Medulla oblongata (tissue), 1 donor: ENCODE measurements at regions not wholly inside any gene's neighbourhood (a gene's known extent, or its start where the extent isn't known, plus 50 kb on each side); places are given as distances from the start of the nearest gene placed in this dataset.

ENCODE experiments used
- DNase-seq: peaks from one replicate; pipeline ENCODE4 v3.0.0-alpha.2; 2015; ENCODE audit errors: extremely low spot score

- no peak for DNase-seq
Observed at GRCh38 chr1:60987904-60988303, 94.5 kb upstream of the NFIA start.

GRCh38 chr1:60984062-60984799 is 98.1 kb upstream of the NFIA start:
- no peak for DNase-seq

- DNase-seq: no peak
Observed at GRCh38 chr1:60983701-60984061, 98.7 kb upstream of the NFIA start.

GRCh38 chr1:60982539-60982938 is 99.8 kb upstream of the NFIA start:
- DNase-seq: no peak

GRCh38 chr1:60981357-60981756 is 101.0 kb upstream of the NFIA start:
- no peak for DNase-seq

GRCh38 chr1:60978421-60979357 is 103.7 kb upstream of the NFIA start:
- DNase-seq: no peak

- DNase-seq: no peak
Observed at GRCh38 chr1:60977661-60978060, 104.7 kb upstream of the NFIA start.

- no peak for DNase-seq
Observed at GRCh38 chr1:60974524-60975372, 107.6 kb upstream of the NFIA start.

- no peak for DNase-seq
Observed at GRCh38 chr1:60973668-60974067, 108.7 kb upstream of the NFIA start.

- DNase-seq: no peak
Observed at GRCh38 chr1:60972841-60973364, 109.5 kb upstream of the NFIA start.

GRCh38 chr1:60971330-60971729 is 111.0 kb upstream of the NFIA start:
- DNase-seq: no peak

- DNase-seq: peak; percentile 77
Observed at GRCh38 chr1:60969971-60970509, 112.3 kb upstream of the NFIA start.

- DNase-seq: no peak
Observed at GRCh38 chr1:60965280-60965854, 117.0 kb upstream of the NFIA start.

GRCh38 chr1:60963167-60963940 is 119.0 kb upstream of the NFIA start:
- no peak for DNase-seq

GRCh38 chr1:60960891-60961461 is 121.4 kb upstream of the NFIA start:
- no peak for DNase-seq

- no peak for DNase-seq
Observed at GRCh38 chr1:60959701-60960100, 122.7 kb upstream of the NFIA start.

GRCh38 chr1:60958001-60958400 is 124.4 kb upstream of the NFIA start:
- DNase-seq: no peak

GRCh38 chr1:60956520-60956919 is 125.8 kb upstream of the NFIA start:
- no peak for DNase-seq

- DNase-seq: no peak
Observed at GRCh38 chr1:60952612-60953111, 129.7 kb upstream of the NFIA start.
